GM23338 (cell line): ENCODE measurements at regions not wholly inside any gene's neighbourhood (a gene's known extent, or its start where the extent isn't known, plus 50 kb on each side); places are given as distances from the start of the nearest gene placed in this dataset.

ENCODE experiments used
- ATAC-seq: fragments of 200-7000 bp; cut with Tn5 transposase; 3 replicates; pipeline ENCODE4 v1.9.1; 2020
- DNase-seq: peaks from one replicate; pipeline ENCODE4 v3.0.0-alpha.2; 2015; ENCODE audit warnings: low spot score
- H2AFZ ChIP-seq: fragments of 200-600 bp; sonication (generic); 2 replicates; pipeline ENCODE4 v1.8.0; 2016; ENCODE audit warnings: antibody characterized with exemption, mild to moderate bottlenecking, moderate library complexity
- H3F3A ChIP-seq: fragments of 200-600 bp; sonication (generic); replicated peaks from 2 replicates; pipeline ENCODE4 v1.8.0; 2017; ENCODE audit warnings: antibody characterized with exemption, mixed run types, low read depth
- H3K27ac ChIP-seq: fragments of 200-600 bp; sonication (generic); 2 replicates; pipeline ENCODE4 v1.6.1; 2016; ENCODE audit warnings: low read depth
- H3K27me3 ChIP-seq: fragments of 200-600 bp; sonication (generic); 2 replicates; pipeline ENCODE4 v1.8.0; 2016; ENCODE audit warnings: mild to moderate bottlenecking, mixed run types, moderate library complexity; ENCODE audit not compliant: insufficient read depth
- H3K36me3 ChIP-seq: fragments of 200-600 bp; sonication (generic); 2 replicates; pipeline ENCODE4 v1.8.0; 2016; ENCODE audit warnings: mild to moderate bottlenecking; ENCODE audit not compliant: insufficient read depth
- H3K4me1 ChIP-seq: fragments of 200-600 bp; sonication (generic); 2 replicates; pipeline ENCODE4 v1.8.0; 2016; ENCODE audit warnings: mild to moderate bottlenecking, moderate library complexity; ENCODE audit not compliant: insufficient read depth
- H3K4me2 ChIP-seq: fragments of 200-600 bp; sonication (generic); 2 replicates; pipeline ENCODE4 v1.7.1; 2017; ENCODE audit warnings: mixed run types
- H3K4me3 ChIP-seq: fragments of 200-600 bp; sonication (generic); 2 replicates; pipeline ENCODE4 v1.6.1; 2016; ENCODE audit warnings: mixed run types
- H3K79me2 ChIP-seq: fragments of 200-600 bp; sonication (generic); replicated peaks from 2 replicates; pipeline ENCODE4 v1.8.0; 2017; ENCODE audit warnings: mild to moderate bottlenecking; ENCODE audit not compliant: insufficient read depth
- H3K9me2 ChIP-seq: fragments of 200-600 bp; sonication (generic); 2 replicates; pipeline ENCODE4 v1.8.0; 2017; ENCODE audit not compliant: insufficient read depth
- H4K20me1 ChIP-seq: fragments of 200-600 bp; sonication (generic); replicated peaks from 2 replicates; pipeline ENCODE4 v1.8.0; 2017; ENCODE audit warnings: mild to moderate bottlenecking; ENCODE audit not compliant: insufficient read depth
- H3K27ac Mint-ChIP-seq: 2 replicates; pipeline ENCODE4 v1.8.0; 2020; ENCODE audit warnings: inconsistent platforms, mild to moderate bottlenecking, moderate library complexity, mixed read lengths
- H3K27me3 Mint-ChIP-seq: 3 replicates; pipeline ENCODE4 v1.8.0; 2022; ENCODE audit warnings: low read depth, mild to moderate bottlenecking, moderate library complexity, mixed read lengths, inconsistent platforms; ENCODE audit not compliant: insufficient read depth, poor library complexity
- H3K36me3 Mint-ChIP-seq: 3 replicates; pipeline ENCODE4 v1.8.0; 2021; ENCODE audit warnings: low read depth, mild to moderate bottlenecking, inconsistent platforms, moderate library complexity, mixed read lengths
- H3K4me1 Mint-ChIP-seq: 3 replicates; pipeline ENCODE4 v1.8.0; 2020; ENCODE audit warnings: mild to moderate bottlenecking, inconsistent platforms, mixed read lengths
- H3K4me3 Mint-ChIP-seq: 3 replicates; pipeline ENCODE4 v1.8.0; 2021; ENCODE audit warnings: moderate library complexity, mild to moderate bottlenecking, inconsistent platforms, mixed read lengths
- H3K9me3 Mint-ChIP-seq: 3 replicates; pipeline ENCODE4 v1.8.0; 2020; ENCODE audit warnings: moderate library complexity, mild to moderate bottlenecking, inconsistent platforms, mixed read lengths
- ETS1 ChIP-seq: IDR thresholded peaks from 2 replicates; pipeline ENCODE4 v1.6.1; 2016; ENCODE audit warnings: antibody characterized with exemption
- EZH2 ChIP-seq: fragments of 200-600 bp; sonication (generic); IDR thresholded peaks from one replicate; pipeline ENCODE4 v1.8.0; 2017; ENCODE audit warnings: antibody characterized with exemption, mild to moderate bottlenecking, low read depth; ENCODE audit not compliant: unreplicated experiment
- EZH2phosphoT487 ChIP-seq: fragments of 200-600 bp; sonication (generic); IDR thresholded peaks from one replicate; pipeline ENCODE4 v1.8.1; 2018; ENCODE audit warnings: antibody characterized with exemption; ENCODE audit not compliant: unreplicated experiment
- JUNB ChIP-seq: IDR thresholded peaks from one replicate; pipeline ENCODE4 v1.6.1; 2016; ENCODE audit warnings: antibody characterized with exemption; ENCODE audit not compliant: unreplicated experiment
- POLR2AphosphoS5 ChIP-seq: IDR thresholded peaks from 2 replicates; pipeline ENCODE4 v1.6.1; 2016; ENCODE audit warnings: antibody characterized with exemption, low read depth
- STAT1 ChIP-seq: IDR thresholded peaks from one replicate; pipeline ENCODE4 v1.6.1; 2016; ENCODE audit warnings: antibody characterized with exemption; ENCODE audit not compliant: unreplicated experiment
- ZNF114 ChIP-seq: fragments of 250-450 bp; sonication (Bioruptor Pico); IDR thresholded peaks from 2 replicates; pipeline ENCODE4 v1.5.0; 2020; ENCODE audit warnings: mild to moderate bottlenecking, moderate library complexity
- ZNF462 ChIP-seq: fragments of 250-450 bp; sonication (Bioruptor Pico); IDR thresholded peaks from 2 replicates; pipeline ENCODE4 v1.5.0; 2020; ENCODE audit warnings: mild to moderate bottlenecking, moderate library complexity

GRCh38 chr17:33602981-33603380 lies 309.9 kb upstream of the ASIC2 start (continued):
- no peak for TF ChIP-seq ZNF462 (CRISPR knock-in tag)
- no peak for TF ChIP-seq JUNB
- no peak for TF ChIP-seq EZH2
- no peak for TF ChIP-seq ETS1
- no peak for TF ChIP-seq EZH2phosphoT487
- no peak for TF ChIP-seq STAT1

- no peaks in the 10 kb centered on the region for H3K36me3 ChIP-seq
- no peak overlapping the region for H3K4me2 ChIP-seq
- no peaks in the 10 kb centered on the region for H3K9me3 Mint-ChIP-seq
- H2AFZ ChIP-seq: no peak overlapping the region
- H3K27me3 ChIP-seq: no peaks in the 10 kb centered on the region
- no peak overlapping the region for H3K27ac ChIP-seq
- H3K4me3 ChIP-seq: no peak overlapping the region
- no peak overlapping the region for H3K27ac Mint-ChIP-seq
- no peak for DNase-seq
- no peaks in the 10 kb centered on the region for H4K20me1 ChIP-seq
- H3K4me1 ChIP-seq: no peaks in the 10 kb centered on the region
- peaks cover 3% of the 10 kb centered on the region; the same call in 1 of the 2 replicates for H3K9me2 ChIP-seq
- no peak for ATAC-seq
- H3K79me2 ChIP-seq: no peaks in the 10 kb centered on the region
- H3K4me3 Mint-ChIP-seq: no peak overlapping the region
- no peaks in the 10 kb centered on the region for H3F3A ChIP-seq
- H3K27me3 Mint-ChIP-seq: peaks cover 2% of the 10 kb centered on the region
- no peaks in the 10 kb centered on the region for H3K36me3 Mint-ChIP-seq
- H3K4me1 Mint-ChIP-seq: no peaks in the 10 kb centered on the region
- TF ChIP-seq ZNF114 (CRISPR knock-in tag): no peak
- no peak for TF ChIP-seq ZNF462 (CRISPR knock-in tag)
- TF ChIP-seq ETS1: no peak
- TF ChIP-seq POLR2AphosphoS5: no peak
- TF ChIP-seq EZH2phosphoT487: no peak
Observed at GRCh38 chr17:33603789-33604188, 310.7 kb upstream of the ASIC2 start.
